ENCODE measurements at regions not wholly inside any gene's neighbourhood (a gene's known extent, or its start where the extent isn't known, plus 50 kb on each side); places are given as distances from the start of the nearest gene placed in this dataset.
"Not testable (repeated sequence)": the region's sequence is repeated elsewhere in the genome, so short reads cannot be mapped to it uniquely, and the experiment has no call there.

GRCh38 chr5:68071736-68072135 lies 143.8 kb upstream of the PIK3R1 start:
- intact Hi-C loops (cut with DNase I) = no loop called here
- DNase-seq = no peak

- intact Hi-C loops (cut with DNase I) = no loop called here
- no peak for DNase-seq
These were observed 144.3 kb upstream of the PIK3R1 start for GRCh38 chr5:68071282-68071632.

GRCh38 chr5:68070591-68071281 lies 144.8 kb upstream of the PIK3R1 start:
- no peak for DNase-seq
- intact Hi-C loops (cut with DNase I) = no loop called here

GRCh38 chr5:68067976-68068603 lies 147.5 kb upstream of the PIK3R1 start:
- no peak for DNase-seq
- intact Hi-C loops (cut with DNase I) = no loop called here

GRCh38 chr5:68067291-68067690 lies 148.3 kb upstream of the PIK3R1 start:
- intact Hi-C loops (cut with DNase I) = no loop called here
- DNase-seq = no peak

GRCh38 chr5:68066277-68066955 lies 149.1 kb upstream of the PIK3R1 start:
- intact Hi-C loops (cut with DNase I) = no loop called here
- DNase-seq = no peak

- DNase-seq; intact Hi-C loops (cut with DNase I): not testable (repeated sequence)
These were observed 150.2 kb upstream of the PIK3R1 start for GRCh38 chr5:68065321-68065720.

- intact Hi-C loops (cut with DNase I) = no loop called here
- no peak for DNase-seq
These were observed 155.2 kb upstream of the PIK3R1 start for GRCh38 chr5:68060382-68060781.

GRCh38 chr5:68057191-68057590 lies 158.4 kb upstream of the PIK3R1 start:
- intact Hi-C loops (cut with DNase I) = no loop called here
- no peak for DNase-seq

- intact Hi-C loops (cut with DNase I) = no loop called here
- DNase-seq = no peak
These were observed 159.9 kb upstream of the PIK3R1 start for GRCh38 chr5:68055686-68056085.

GRCh38 chr5:68054638-68055037 lies 160.9 kb upstream of the PIK3R1 start:
- intact Hi-C loops (cut with DNase I) = no loop called here
- DNase-seq = no peak

- intact Hi-C loops (cut with DNase I) = no loop called here
- no peak for DNase-seq
These were observed 162.4 kb upstream of the PIK3R1 start for GRCh38 chr5:68053202-68053601.

- intact Hi-C loops (cut with DNase I) = no loop called here
- no peak for DNase-seq
These were observed 166.4 kb upstream of the PIK3R1 start for GRCh38 chr5:68049053-68049713.

GRCh38 chr5:68048516-68048915 lies 167.0 kb upstream of the PIK3R1 start:
- DNase-seq = no peak
- intact Hi-C loops (cut with DNase I) = no loop called here

- DNase-seq; intact Hi-C loops (cut with DNase I): not testable (repeated sequence)
These were observed 167.5 kb upstream of the PIK3R1 start for GRCh38 chr5:68048054-68048453.

- intact Hi-C loops (cut with DNase I) = no loop called here
- no peak for DNase-seq
These were observed 168.5 kb upstream of the PIK3R1 start for GRCh38 chr5:68047035-68047434.

GRCh38 chr5:68046445-68046844 lies 169.1 kb upstream of the PIK3R1 start:
- no peak for DNase-seq
- intact Hi-C loops (cut with DNase I) = no loop called here

- no peak for DNase-seq
- intact Hi-C loops (cut with DNase I) = no loop called here
These were observed 174.3 kb upstream of the PIK3R1 start for GRCh38 chr5:68041293-68041692.

- intact Hi-C loops (cut with DNase I) = no loop called here
- no peak for DNase-seq
These were observed 178.0 kb upstream of the PIK3R1 start for GRCh38 chr5:68037546-68037945.

GRCh38 chr5:68033961-68034571 lies 181.5 kb upstream of the PIK3R1 start:
- intact Hi-C loops (cut with DNase I) = no loop called here
- DNase-seq = peak in 1 of 10 donors; percentile 23

GRCh38 chr5:68033029-68033428 lies 182.5 kb upstream of the PIK3R1 start:
- DNase-seq = no peak
- intact Hi-C loops (cut with DNase I) = no loop called here

All from posterior cingulate gyrus (tissue), 11 donors.